GM12878 (cell line): ENCODE measurements at regions not wholly inside any gene's neighbourhood (a gene's known extent, or its start where the extent isn't known, plus 50 kb on each side); places are given as distances from the start of the nearest gene placed in this dataset.

Experiments used
- ATAC-seq: fragments of 200-7000 bp; cut with Tn5 transposase; 3 replicates; pipeline ENCODE4 v1.9.1; 2020; ENCODE audit warnings: mild to moderate bottlenecking, moderate library complexity
- BruUV-seq: library from RNA; stranded (reverse); fragments of 400-500 nt; replicated peaks from 2 replicates; lab custom pipeline; 2021; lab: Mats Ljungman, UMichigan
- CTCF ChIA-PET: fragments of 300-600 bp; sonication (Branson Sonifier 250); formaldehyde crosslinking; extraction: SDS; loops from one replicate; lab custom pipeline; 2021; ENCODE audit warnings: inconsistent platforms; lab: Yijun Ruan, JAX
- POLR2A ChIA-PET: fragments of 350-600 bp; formaldehyde crosslinking; extraction: SDS; loops from one replicate; lab custom pipeline; 2021; ENCODE audit warnings: inconsistent platforms; lab: Charles Lee
- RAD21 ChIA-PET: fragments of 300-600 bp; sonication (Branson Sonifier 250); formaldehyde crosslinking; loops from one replicate; lab custom pipeline; 2023; ENCODE audit warnings: antibody characterized with exemption; ENCODE audit not compliant: unreplicated experiment; lab: Charles Lee
- SMC1A ChIA-PET: fragments of 300-600 bp; sonication (Branson Sonifier 250); formaldehyde crosslinking; loops from one replicate; lab custom pipeline; 2023; ENCODE audit not compliant: unreplicated experiment, uncharacterized antibody; lab: Charles Lee
- DNase-seq: peaks from one replicate; pipeline ENCODE4 v3.0.0-alpha.2; 2011; ENCODE audit warnings: low read depth, low spot score
- FAIRE-seq: peaks from 3 replicates; lab custom pipeline; 2011; peaks lifted over from hg19 to GRCh38; lab: Jason Lieb, UNC
- H2AFZ ChIP-seq: 2 replicates; pipeline ENCODE4 v1.6.0; 2011; ENCODE audit warnings: low read depth, low read length, control low read depth; ENCODE audit not compliant: control insufficient read depth
- H3K27ac ChIP-seq: 2 replicates; pipeline ENCODE4 v1.5.1; 2011; ENCODE audit warnings: control low read depth; ENCODE audit not compliant: control insufficient read depth, insufficient read depth
- H3K27me3 ChIP-seq, 2 experiments: replicated peaks in 1 of 2; 2 replicates each; pipeline versions ENCODE4 v1.6.0 to v1.6.1; 2011; ENCODE audit warnings: low read length in 1 of 2; ENCODE audit not compliant: control insufficient read depth in 2 of 2, insufficient read depth in 2 of 2
- H3K36me3 ChIP-seq, 2 experiments: 2 replicates each; pipeline ENCODE4 v1.5.1; 2011; ENCODE audit warnings: low read length in 1 of 2; ENCODE audit not compliant: control insufficient read depth in 2 of 2, insufficient read depth in 2 of 2
- H3K4me1 ChIP-seq: 2 replicates; pipeline ENCODE4 v1.6.1; 2011; ENCODE audit warnings: mild to moderate bottlenecking, low read length, moderate library complexity, mixed read lengths; ENCODE audit not compliant: control insufficient read depth, insufficient read depth
- H3K4me2 ChIP-seq: 2 replicates; pipeline ENCODE4 v1.6.0; 2011; ENCODE audit warnings: control low read depth; ENCODE audit not compliant: control insufficient read depth, insufficient read depth
- H3K4me3 ChIP-seq: fragments of 200-600 bp; sonication (generic); 2 replicates; pipeline ENCODE4 v1.5.1; 2016
- H3K79me2 ChIP-seq: 2 replicates; pipeline ENCODE4 v1.6.0; 2011; ENCODE audit warnings: low read length; ENCODE audit not compliant: control insufficient read depth, insufficient read depth
- H3K9ac ChIP-seq: 2 replicates; pipeline ENCODE4 v1.8.0; 2011; ENCODE audit warnings: low read length, control low read depth, mixed read lengths; ENCODE audit not compliant: control insufficient read depth, insufficient read depth
- H3K9me3 ChIP-seq: replicated peaks from 3 replicates; pipeline ENCODE4 v1.5.1; 2011; ENCODE audit warnings: mild to moderate bottlenecking, low read length; ENCODE audit not compliant: control insufficient read depth, insufficient read depth
- H4K20me1 ChIP-seq: 2 replicates; pipeline ENCODE4 v1.6.0; 2011; ENCODE audit not compliant: control insufficient read depth, insufficient read depth
- BHLHE40 ChIP-seq, 2 experiments: fragments of 450-650 bp in 1 of 2; IDR thresholded peaks; 2 replicates each; pipeline ENCODE4 v1.6.1; 2011 to 2017; ENCODE audit warnings: low read depth in 2 of 2, borderline replicate concordance in 1 of 2, improper control_type of control experiment in 1 of 2, low read length in 1 of 2, mild to moderate bottlenecking in 1 of 2
- E2F8 ChIP-seq: fragments of 450-650 bp; IDR thresholded peaks from 2 replicates; pipeline ENCODE4 v1.6.1; 2018; ENCODE audit warnings: mild to moderate bottlenecking, low read depth, moderate library complexity; ENCODE audit not compliant: partially characterized antibody
- ELK1 ChIP-seq: IDR thresholded peaks from 2 replicates; pipeline ENCODE4 v1.6.1; 2012; ENCODE audit warnings: low read depth, low read length, improper control_type of control experiment
- GABPA ChIP-seq: IDR thresholded peaks from 2 replicates; pipeline ENCODE4 v1.6.1; 2014; ENCODE audit warnings: antibody characterized with exemption, low read depth, mild to moderate bottlenecking, inconsistent platforms
- NFYB ChIP-seq: IDR thresholded peaks from 2 replicates; pipeline ENCODE4 v1.6.1; 2011; ENCODE audit warnings: low read depth, mild to moderate bottlenecking, low read length, improper control_type of control experiment, moderate library complexity; ENCODE audit not compliant: insufficient read depth
- PRDM15 ChIP-seq: fragments of 450-650 bp; formaldehyde crosslinking; IDR thresholded peaks from 2 replicates; pipeline ENCODE4 v1.4.0; 2020; ENCODE audit warnings: mild to moderate bottlenecking, moderate library complexity
- RELB ChIP-seq: fragments of 450-650 bp; IDR thresholded peaks from 2 replicates; pipeline ENCODE4 v1.6.1; 2017; ENCODE audit warnings: low read depth, mild to moderate bottlenecking, moderate library complexity
- SMC3 ChIP-seq: IDR thresholded peaks from 2 replicates; pipeline ENCODE4 v1.6.1; 2011; ENCODE audit warnings: low read length, improper control_type of control experiment, borderline replicate concordance
- SPI1 ChIP-seq: IDR thresholded peaks from 2 replicates; pipeline ENCODE4 v1.6.1; 2011; ENCODE audit warnings: low read depth, mild to moderate bottlenecking, low read length, moderate library complexity, borderline replicate concordance; ENCODE audit not compliant: insufficient read depth
- SUZ12 ChIP-seq: fragments of 200-600 bp; sonication (generic); IDR thresholded peaks from one replicate; pipeline ENCODE4 v1.6.1; 2018; ENCODE audit warnings: antibody characterized with exemption, mild to moderate bottlenecking; ENCODE audit not compliant: unreplicated experiment
- TCF3 ChIP-seq: IDR thresholded peaks from 2 replicates; pipeline ENCODE4 v1.6.1; 2012; ENCODE audit warnings: low read depth, mild to moderate bottlenecking, low read length, borderline replicate concordance; ENCODE audit not compliant: insufficient read depth
- USF2 ChIP-seq: IDR thresholded peaks from 2 replicates; pipeline ENCODE4 v1.6.1; 2011; ENCODE audit warnings: low read depth, low read length, improper control_type of control experiment, borderline replicate concordance
- ZBED1 ChIP-seq: IDR thresholded peaks from 2 replicates; pipeline ENCODE4 v1.6.1; 2016; ENCODE audit warnings: borderline replicate concordance
- in situ Hi-C: fragments of 300-500 bp; cut with MboI; formaldehyde crosslinking; loops from 9 replicates; pipeline ENCODE4 v1.14.3; 2018; ENCODE audit warnings: mixed read lengths
- intact Hi-C: fragments of 100-400 bp; cut with micrococcal nuclease; formaldehyde crosslinking; loops from one replicate; pipeline ENCODE4 v1.14.2; 2022; ENCODE audit not compliant: unreplicated experiment

- TF ChIP-seq RELB (no peak), TCF3 (no peak), E2F8 (no peak), ZBED1 (no peak), BHLHE40 (IDR thresholded peaks at IDR 0.05; ENCODE audit: borderline replicate concordance in 1 of 2, low read depth in 2 of 2, low read length in 1 of 2) (no peak)
Measured at GRCh38 chr17:53193044-53193443, 629.7 kb upstream of the KIF2B start (continued).

- no TSS peak for BruUV-seq
- no peaks in the 10 kb centered on the region for H3K27me3 ChIP-seq
- no peaks in the 10 kb centered on the region for H3K9me3 ChIP-seq
- H3K27ac ChIP-seq, result no peak overlapping the region
- DNase-seq (no peak), FAIRE-seq (no peak), ATAC-seq (no peak)
- no peaks in the 10 kb centered on the region for H3K4me1 ChIP-seq
- ChIA-PET CTCF (no interaction called here), POLR2A (no interaction called here), RAD21 (no interaction called here), SMC1A (no interaction called here)
- H3K9ac ChIP-seq, result no peak overlapping the region
- in situ Hi-C loops (no loop called here), intact Hi-C loops (no loop called here)
- no peaks in the 10 kb centered on the region for H4K20me1 ChIP-seq
- H3K4me3 ChIP-seq, result no peak overlapping the region
- H3K79me2 ChIP-seq, result no peaks in the 10 kb centered on the region
- H3K4me2 ChIP-seq, result no peak overlapping the region
- no peak overlapping the region for H2AFZ ChIP-seq
- no peaks in the 10 kb centered on the region for H3K36me3 ChIP-seq
- TF ChIP-seq ELK1 (no peak), PRDM15 (no peak), SPI1 (no peak), USF2 (no peak), SMC3 (no peak), NFYB (no peak), GABPA (no peak), SUZ12 (no peak)
Measured at GRCh38 chr17:53191878-53192277, 630.8 kb upstream of the KIF2B start.
